ENCODE measurements at regions not wholly inside any gene's neighbourhood (a gene's known extent, or its start where the extent isn't known, plus 50 kb on each side); places are given as distances from the start of the nearest gene placed in this dataset.

- DNase-seq = no peak
These were observed 86.7 kb upstream of the SPATA31C2 start for GRCh38 chr9:88224938-88225337.

- no peak for DNase-seq
These were observed 82.8 kb upstream of the SPATA31C2 start for GRCh38 chr9:88221105-88221504.

- DNase-seq = no peak
These were observed 82.4 kb upstream of the SPATA31C2 start for GRCh38 chr9:88220652-88221051.

- no peak for DNase-seq
These were observed 81.3 kb upstream of the SPATA31C2 start for GRCh38 chr9:88219601-88220000.

- DNase-seq = no peak
These were observed 80.5 kb upstream of the SPATA31C2 start for GRCh38 chr9:88218726-88219125.

- DNase-seq = no peak
These were observed 78.1 kb upstream of the SPATA31C2 start for GRCh38 chr9:88216126-88216995.

- no peak for DNase-seq
These were observed 77.2 kb upstream of the SPATA31C2 start for GRCh38 chr9:88215196-88216125.

- no peak for DNase-seq
These were observed 64.0 kb upstream of the SPATA31C2 start for GRCh38 chr9:88202321-88202720.

- no peak for DNase-seq
These were observed 60.1 kb upstream of the SPATA31C2 start for GRCh38 chr9:88198341-88198807.

GRCh38 chr9:88197781-88198340 is 59.6 kb upstream of the SPATA31C2 start:
- no peak for DNase-seq

GRCh38 chr9:88197016-88197415 is 58.7 kb upstream of the SPATA31C2 start:
- no peak for DNase-seq

- no peak for DNase-seq
These were observed 58.0 kb upstream of the SPATA31C2 start for GRCh38 chr9:88196142-88196790.

- DNase-seq = no peak
These were observed 55.5 kb upstream of the SPATA31C2 start for GRCh38 chr9:88193766-88194165.

GRCh38 chr9:88191456-88191855 is 53.2 kb upstream of the SPATA31C2 start:
- no peak for DNase-seq

- DNase-seq = no peak
These were observed 51.1 kb upstream of the SPATA31C2 start for GRCh38 chr9:88189371-88189770.

Data from hippocampal formation (tissue), 2 donors.